ENCODE measurements at regions not wholly inside any gene's neighbourhood (a gene's known extent, or its start where the extent isn't known, plus 50 kb on each side); places are given as distances from the start of the nearest gene placed in this dataset.

DNA sequence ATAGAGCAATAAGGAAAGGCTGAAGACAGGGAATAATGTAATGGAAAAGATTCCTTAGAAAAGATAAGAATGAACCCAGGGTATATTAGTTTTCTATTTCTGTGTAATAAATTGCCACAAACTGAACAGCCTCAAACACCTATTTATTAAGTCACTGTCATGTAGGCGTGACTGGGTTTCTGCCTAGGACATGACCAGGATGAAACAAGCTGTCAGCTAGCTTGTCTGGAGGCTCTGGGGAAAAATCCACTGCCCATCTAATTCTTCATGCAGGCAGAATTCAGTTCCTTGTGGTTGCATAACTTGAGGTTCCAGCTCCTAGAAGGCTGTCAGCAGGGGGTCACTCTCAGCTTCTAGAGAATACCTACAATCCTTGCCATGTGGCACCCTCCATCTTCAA lies 277.7 kb downstream of the TMA16 start:
- H3K4me3 ChIP-seq (ENCODE audit: low read depth, low read length), result no peak overlapping the region
- TF ChIP-seq CTCF (IDR thresholded peaks at IDR 0.05; ENCODE audit: borderline replicate concordance, insufficient read depth, low read depth, low read length), result no peak

GRCh38 chr4:163773940-163774339 lies 279.4 kb downstream of the TMA16 start:
- H3K4me3 ChIP-seq (ENCODE audit: low read depth, low read length), result no peak overlapping the region
- TF ChIP-seq CTCF (IDR thresholded peaks at IDR 0.05; ENCODE audit: borderline replicate concordance, insufficient read depth, low read depth, low read length), result no peak

DNA sequence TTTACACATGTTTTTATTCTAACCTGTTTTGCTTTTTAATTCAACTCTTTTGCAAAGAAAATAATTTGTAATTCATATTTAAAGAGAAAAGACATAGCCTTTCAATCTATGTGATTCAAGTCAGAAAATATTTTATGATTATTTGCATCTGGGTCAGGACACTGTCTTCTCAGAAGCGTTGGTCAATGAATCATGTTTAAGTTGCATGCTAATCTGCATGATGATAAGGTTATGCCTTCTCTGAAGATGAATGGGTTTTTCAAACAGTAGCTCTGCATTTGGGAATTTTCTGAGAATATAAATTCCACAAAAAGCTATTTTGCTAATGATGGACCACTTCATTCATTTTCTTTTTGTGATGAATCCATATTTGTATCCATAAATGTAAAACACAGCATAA lies 282.5 kb downstream of the TMA16 start:
- no peak for TF ChIP-seq CTCF (IDR thresholded peaks at IDR 0.05; ENCODE audit: borderline replicate concordance, insufficient read depth, low read depth, low read length)
- no peak overlapping the region for H3K4me3 ChIP-seq (ENCODE audit: low read depth, low read length)

- no peak for TF ChIP-seq CTCF (IDR thresholded peaks at IDR 0.05; ENCODE audit: borderline replicate concordance, insufficient read depth, low read depth, low read length)
Observed at GRCh38 chr4:163781726-163782125, 287.2 kb downstream of the TMA16 start.

GRCh38 chr4:163790231-163790630 lies 295.7 kb downstream of the TMA16 start:
- no peak for TF ChIP-seq CTCF (IDR thresholded peaks at IDR 0.05; ENCODE audit: borderline replicate concordance, insufficient read depth, low read depth, low read length)
- H3K4me3 ChIP-seq (ENCODE audit: low read depth, low read length), result no peak overlapping the region

More at GRCh38 chr4:163781726-163782125, 287.2 kb downstream of the TMA16 start:
- H3K4me3 ChIP-seq (ENCODE audit: low read depth, low read length), result no peak overlapping the region

GRCh38 chr4:163795885-163796284 lies 301.4 kb downstream of the TMA16 start:
- TF ChIP-seq CTCF (IDR thresholded peaks at IDR 0.05; ENCODE audit: borderline replicate concordance, insufficient read depth, low read depth, low read length), result no peak
- H3K4me3 ChIP-seq (ENCODE audit: low read depth, low read length), result no peak overlapping the region

- TF ChIP-seq CTCF (IDR thresholded peaks at IDR 0.05; ENCODE audit: borderline replicate concordance, insufficient read depth, low read depth, low read length), result no peak
- H3K4me3 ChIP-seq (ENCODE audit: low read depth, low read length), result no peak overlapping the region
Observed at GRCh38 chr4:163804001-163804400, 309.5 kb downstream of the TMA16 start.
